ENCODE measurements at regions not wholly inside any gene's neighbourhood (a gene's known extent, or its start where the extent isn't known, plus 50 kb on each side); places are given as distances from the start of the nearest gene placed in this dataset.

DNA sequence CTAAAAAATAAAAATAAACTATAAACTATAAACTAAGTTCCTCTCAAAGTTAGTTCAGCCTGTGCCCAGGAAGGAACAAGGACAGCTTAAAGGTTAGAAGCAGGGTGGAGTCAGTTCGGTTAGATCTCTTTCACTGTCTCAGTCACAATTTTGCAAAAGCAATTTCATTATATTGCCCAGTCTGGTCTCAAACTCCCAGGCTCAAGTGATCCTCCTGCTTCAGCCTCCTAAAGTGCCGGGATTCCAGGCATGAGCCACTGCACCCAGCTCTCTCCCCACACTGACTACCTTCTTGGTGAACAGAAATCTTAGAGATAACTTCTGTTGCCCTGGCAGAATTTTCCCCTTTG, 146.3 kb upstream of the TRIM24 start:
- TF ChIP-seq EZH2 (IDR thresholded peaks at IDR 0.05; ENCODE audit: borderline replicate concordance, insufficient read depth, low read length, poor library complexity, severe bottlenecking) (no peak), TAF1 (IDR thresholded peaks at IDR 0.05; ENCODE audit: low read depth) (no peak), POLR2AphosphoS5 (IDR thresholded peaks at IDR 0.05) (no peak)
- TF ChIP-seq, protein P1, sequence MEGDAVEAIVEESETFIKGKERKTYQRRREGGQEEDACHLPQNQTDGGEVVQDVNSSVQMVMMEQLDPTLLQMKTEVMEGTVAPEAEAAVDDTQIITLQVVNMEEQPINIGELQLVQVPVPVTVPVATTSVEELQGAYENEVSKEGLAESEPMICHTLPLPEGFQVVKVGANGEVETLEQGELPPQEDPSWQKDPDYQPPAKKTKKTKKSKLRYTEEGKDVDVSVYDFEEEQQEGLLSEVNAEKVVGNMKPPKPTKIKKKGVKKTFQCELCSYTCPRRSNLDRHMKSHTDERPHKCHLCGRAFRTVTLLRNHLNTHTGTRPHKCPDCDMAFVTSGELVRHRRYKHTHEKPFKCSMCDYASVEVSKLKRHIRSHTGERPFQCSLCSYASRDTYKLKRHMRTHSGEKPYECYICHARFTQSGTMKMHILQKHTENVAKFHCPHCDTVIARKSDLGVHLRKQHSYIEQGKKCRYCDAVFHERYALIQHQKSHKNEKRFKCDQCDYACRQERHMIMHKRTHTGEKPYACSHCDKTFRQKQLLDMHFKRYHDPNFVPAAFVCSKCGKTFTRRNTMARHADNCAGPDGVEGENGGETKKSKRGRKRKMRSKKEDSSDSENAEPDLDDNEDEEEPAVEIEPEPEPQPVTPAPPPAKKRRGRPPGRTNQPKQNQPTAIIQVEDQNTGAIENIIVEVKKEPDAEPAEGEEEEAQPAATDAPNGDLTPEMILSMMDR (IDR thresholded peaks at IDR 0.05; ENCODE audit: poor library complexity, severe bottlenecking) = no peak

All from neural cell (in vitro differentiated cells).